Activated CD4-positive, alpha-beta T cell treated with anti-CD3 and anti-CD28 coated beads, Interleukin-2, amount 10 ng/mL, durations not matched to agents 24 days and 14 days (primary cell): ENCODE measurements at regions not wholly inside any gene's neighbourhood (a gene's known extent, or its start where the extent isn't known, plus 50 kb on each side); places are given as distances from the start of the nearest gene placed in this dataset.

Source experiments
- DNase-seq: peaks from one replicate; pipeline ENCODE4 v3.0.0; 2022
- H3K27ac Mint-ChIP-seq: one replicate; pipeline ENCODE4 v1.8.0; 2022; ENCODE audit warnings: mild to moderate bottlenecking, mixed read lengths
- H3K27me3 Mint-ChIP-seq: one replicate; pipeline ENCODE4 v1.8.0; 2022; ENCODE audit warnings: mixed read lengths
- H3K36me3 Mint-ChIP-seq: one replicate; pipeline ENCODE4 v1.8.0; 2022; ENCODE audit warnings: low read depth, mild to moderate bottlenecking, mixed read lengths
- H3K4me1 Mint-ChIP-seq: one replicate; pipeline ENCODE4 v1.8.0; 2021; ENCODE audit warnings: mixed read lengths
- H3K4me3 Mint-ChIP-seq: one replicate; pipeline ENCODE4 v1.8.0; 2022; ENCODE audit warnings: mild to moderate bottlenecking, moderate library complexity, mixed read lengths
- H3K9me3 Mint-ChIP-seq: one replicate; pipeline ENCODE4 v1.8.0; 2021; ENCODE audit warnings: mixed read lengths
- intact Hi-C: fragments of 100-400 bp; cut with micrococcal nuclease; formaldehyde crosslinking; loops from one replicate; pipeline ENCODE4 v1.15.1; 2023

DNA sequence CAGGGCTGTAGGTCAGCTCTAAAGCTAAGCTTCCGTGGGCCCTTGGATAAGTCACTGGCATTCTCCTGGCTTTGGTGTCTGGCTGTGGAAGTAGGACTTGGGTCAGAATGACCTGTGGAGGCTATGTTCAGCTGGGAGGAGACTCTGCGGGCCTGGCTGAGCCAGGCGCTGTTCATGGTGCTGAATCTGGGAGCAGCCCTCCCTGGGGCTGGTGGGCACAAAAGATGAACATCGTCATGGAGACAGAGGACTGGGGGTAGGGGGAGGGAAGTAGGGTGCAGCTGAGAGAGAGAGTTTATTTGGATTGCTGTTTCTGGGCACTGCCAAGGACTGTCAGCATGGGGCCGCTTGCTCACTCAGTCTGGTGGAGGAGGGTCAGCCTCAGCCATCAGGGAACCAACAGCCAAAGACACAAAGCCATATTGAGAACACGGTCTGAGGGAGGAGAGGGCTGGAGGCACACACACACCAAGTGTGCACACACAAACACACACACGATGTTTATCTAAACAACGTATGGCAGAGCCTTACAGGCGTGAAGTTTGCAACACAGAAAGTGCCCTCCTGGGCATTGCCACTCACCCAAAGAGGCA, 120.7 kb upstream of the LINGO1 start:
- Mint-ChIP-seq H3K9me3 (no peaks in the 10 kb centered on the region), H3K27ac (no peak overlapping the region), H3K4me1 (no peaks in the 10 kb centered on the region), H3K4me3 (no peak overlapping the region), H3K36me3 (no peaks in the 10 kb centered on the region), H3K27me3 (no peaks in the 10 kb centered on the region)
- DNase-seq, result peak; percentile 58
- intact Hi-C loops, result no loop called here

- H3K36me3 Mint-ChIP-seq, result no peaks in the 10 kb centered on the region
- no peak overlapping the region for H3K4me3 Mint-ChIP-seq
- DNase-seq, result no peak
- H3K4me1 Mint-ChIP-seq, result no peaks in the 10 kb centered on the region
- H3K27me3 Mint-ChIP-seq, result no peaks in the 10 kb centered on the region
- H3K27ac Mint-ChIP-seq, result no peak overlapping the region
- H3K9me3 Mint-ChIP-seq, result no peaks in the 10 kb centered on the region
- intact Hi-C loops, result no loop called here
Observed at GRCh38 chr15:77749998-77750540, 117.4 kb upstream of the LINGO1 start.

- DNase-seq, result no peak
- H3K27me3 Mint-ChIP-seq, result no peaks in the 10 kb centered on the region
- H3K4me3 Mint-ChIP-seq, result no peak overlapping the region
- no peaks in the 10 kb centered on the region for H3K4me1 Mint-ChIP-seq
- no peak overlapping the region for H3K27ac Mint-ChIP-seq
- H3K36me3 Mint-ChIP-seq, result no peaks in the 10 kb centered on the region
- H3K9me3 Mint-ChIP-seq, result no peaks in the 10 kb centered on the region
- intact Hi-C loops, result no loop called here
Observed at GRCh38 chr15:77749236-77749997, 116.7 kb upstream of the LINGO1 start.

DNA sequence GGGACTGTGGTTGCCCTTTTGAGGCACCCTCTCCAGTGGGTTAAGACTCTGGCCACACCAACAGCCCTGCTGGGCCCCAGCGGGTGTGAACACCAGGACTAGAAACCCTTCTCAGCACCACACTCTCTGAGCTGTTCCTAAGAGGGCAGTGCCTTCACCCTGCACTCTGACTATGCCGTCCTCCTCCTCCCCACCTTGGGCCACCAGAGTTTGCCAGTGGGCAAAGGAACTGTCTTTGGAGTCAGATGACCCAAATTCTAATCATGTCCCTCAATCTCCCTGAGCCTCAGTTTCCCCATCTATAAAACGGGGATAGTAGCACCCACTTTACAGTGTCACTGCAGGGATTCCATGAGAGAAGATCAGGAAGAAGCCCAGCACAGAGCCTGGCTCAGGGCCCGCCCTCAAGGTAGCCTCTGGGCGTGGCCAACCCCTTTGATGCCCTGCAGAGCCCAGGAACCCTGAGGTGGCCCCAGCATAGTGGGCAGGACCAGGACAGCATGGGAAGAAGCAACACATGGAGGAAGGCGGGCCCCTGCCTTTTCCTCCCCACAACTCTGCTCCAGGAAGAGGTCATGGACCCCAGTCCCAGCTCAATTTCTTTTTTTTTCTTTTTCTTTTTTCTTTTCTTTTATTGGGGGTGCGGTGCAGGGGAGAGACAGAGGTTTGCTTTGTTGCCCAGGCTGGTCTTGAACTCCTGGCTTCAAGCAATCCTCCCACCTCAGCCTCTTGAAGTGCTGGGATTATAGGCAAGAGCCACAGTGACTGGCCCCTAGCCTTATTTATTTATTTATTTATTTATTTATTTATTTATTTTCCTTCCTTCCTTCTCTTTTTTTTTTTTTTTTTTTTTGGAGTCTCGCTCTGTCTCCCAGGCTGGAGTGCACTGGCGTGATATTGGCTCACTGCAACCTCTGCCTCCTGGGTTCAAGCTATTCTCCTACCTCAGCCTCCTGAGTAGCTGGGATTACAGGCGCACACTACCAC, 115.7 kb upstream of the LINGO1 start:
- intact Hi-C loops, result no loop called here
- H3K27ac Mint-ChIP-seq, result no peak overlapping the region
- H3K9me3 Mint-ChIP-seq, result no peaks in the 10 kb centered on the region
- H3K4me1 Mint-ChIP-seq, result no peaks in the 10 kb centered on the region
- DNase-seq, result no peak
- no peaks in the 10 kb centered on the region for H3K36me3 Mint-ChIP-seq
- H3K4me3 Mint-ChIP-seq, result no peak overlapping the region
- no peaks in the 10 kb centered on the region for H3K27me3 Mint-ChIP-seq

GRCh38 chr15:77747175-77748077, 114.7 kb upstream of the LINGO1 start:
- Mint-ChIP-seq H3K27ac (no peak overlapping the region), H3K9me3 (no peaks in the 10 kb centered on the region), H3K4me3 (no peak overlapping the region), H3K27me3 (no peaks in the 10 kb centered on the region), H3K4me1 (no peaks in the 10 kb centered on the region), H3K36me3 (no peaks in the 10 kb centered on the region)
- intact Hi-C loops, result no loop called here
- DNase-seq, result no peak

GRCh38 chr15:77746254-77747174, 113.8 kb upstream of the LINGO1 start:
- H3K36me3 Mint-ChIP-seq, result no peaks in the 10 kb centered on the region
- no peak overlapping the region for H3K27ac Mint-ChIP-seq
- no peak overlapping the region for H3K4me3 Mint-ChIP-seq
- H3K4me1 Mint-ChIP-seq, result no peaks in the 10 kb centered on the region
- no peaks in the 10 kb centered on the region for H3K27me3 Mint-ChIP-seq
- no peak for DNase-seq
- intact Hi-C loops, result no loop called here
- H3K9me3 Mint-ChIP-seq, result no peaks in the 10 kb centered on the region

DNA sequence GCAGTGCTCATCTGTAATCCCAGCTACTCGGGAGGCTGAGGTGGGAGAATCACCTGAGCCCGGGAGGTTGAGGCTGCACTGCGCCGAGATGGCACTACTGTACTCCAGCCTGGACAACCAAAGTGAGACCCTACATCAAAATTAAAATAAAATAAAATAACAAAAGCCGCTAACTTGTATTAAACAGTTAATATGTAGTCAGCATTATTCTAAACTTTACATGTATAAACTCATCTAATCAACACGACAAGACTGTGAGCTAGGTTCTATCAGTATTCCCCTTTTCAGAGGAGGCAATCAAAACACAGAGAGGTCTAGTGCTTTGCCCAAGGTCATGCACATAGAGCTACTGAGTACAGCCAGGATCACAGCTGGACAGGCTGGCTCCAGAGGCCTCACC, 111.7 kb upstream of the LINGO1 start:
- Mint-ChIP-seq H3K36me3 (no peaks in the 10 kb centered on the region), H3K9me3 (no peaks in the 10 kb centered on the region), H3K4me3 (no peak overlapping the region), H3K27ac (no peak overlapping the region), H3K4me1 (no peaks in the 10 kb centered on the region), H3K27me3 (peaks cover 2% of the 10 kb centered on the region)
- intact Hi-C loops, result no loop called here
- no peak for DNase-seq

GRCh38 chr15:77742570-77742969, 109.9 kb upstream of the LINGO1 start:
- Mint-ChIP-seq H3K36me3 (no peaks in the 10 kb centered on the region), H3K4me1 (no peaks in the 10 kb centered on the region), H3K9me3 (no peaks in the 10 kb centered on the region), H3K27me3 (peaks cover 5% of the 10 kb centered on the region), H3K4me3 (no peak overlapping the region), H3K27ac (no peak overlapping the region)
- intact Hi-C loops, result no loop called here
- DNase-seq, result no peak

DNA sequence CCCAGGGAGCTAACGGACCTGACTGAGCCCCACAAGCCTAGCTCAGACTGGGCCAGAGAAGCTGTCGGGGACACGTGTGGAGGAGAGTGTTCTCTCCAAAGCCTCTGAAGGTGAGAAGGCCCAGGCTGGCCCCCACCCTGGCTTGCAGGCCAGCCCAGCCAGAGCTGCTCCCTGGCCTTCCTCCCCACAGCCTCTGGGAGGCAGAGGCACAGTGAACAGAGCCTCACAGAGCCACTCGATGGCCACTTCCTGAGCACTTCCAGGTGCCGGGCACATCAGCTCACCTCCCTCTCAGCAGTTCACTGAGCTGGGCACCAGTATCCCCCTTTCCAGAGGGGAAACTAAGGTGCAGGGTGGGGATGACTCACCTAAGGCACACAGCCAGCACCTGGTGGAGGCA, 109.4 kb upstream of the LINGO1 start:
- H3K27me3 Mint-ChIP-seq, result peaks cover 6% of the 10 kb centered on the region
- H3K4me1 Mint-ChIP-seq, result no peaks in the 10 kb centered on the region
- H3K9me3 Mint-ChIP-seq, result no peaks in the 10 kb centered on the region
- DNase-seq, result no peak
- intact Hi-C loops, result no loop called here
- no peaks in the 10 kb centered on the region for H3K36me3 Mint-ChIP-seq
- no peak overlapping the region for H3K27ac Mint-ChIP-seq
- H3K4me3 Mint-ChIP-seq, result no peak overlapping the region

GRCh38 chr15:77741106-77741505, 108.4 kb upstream of the LINGO1 start:
- DNase-seq, result no peak
- H3K4me3 Mint-ChIP-seq, result no peak overlapping the region
- peaks cover 9% of the 10 kb centered on the region for H3K27me3 Mint-ChIP-seq
- intact Hi-C loops, result no loop called here
- no peak overlapping the region for H3K27ac Mint-ChIP-seq
- H3K4me1 Mint-ChIP-seq, result no peaks in the 10 kb centered on the region
- no peaks in the 10 kb centered on the region for H3K36me3 Mint-ChIP-seq
- no peaks in the 10 kb centered on the region for H3K9me3 Mint-ChIP-seq

- no peaks in the 10 kb centered on the region for H3K4me1 Mint-ChIP-seq
- H3K4me3 Mint-ChIP-seq, result no peak overlapping the region
- DNase-seq, result no peak
- H3K27me3 Mint-ChIP-seq, result peaks cover 9% of the 10 kb centered on the region
- no peaks in the 10 kb centered on the region for H3K9me3 Mint-ChIP-seq
- intact Hi-C loops, result no loop called here
- H3K27ac Mint-ChIP-seq, result no peak overlapping the region
- H3K36me3 Mint-ChIP-seq, result no peaks in the 10 kb centered on the region
Observed at GRCh38 chr15:77739591-77740378, 107.1 kb upstream of the LINGO1 start.
